ENCODE measurements at regions not wholly inside any gene's neighbourhood (a gene's known extent, or its start where the extent isn't known, plus 50 kb on each side); places are given as distances from the start of the nearest gene placed in this dataset.

GRCh38 chr4:123846561-123846960 is 450.0 kb downstream of the SPRY1 start:
- no peaks in the 10 kb centered on the region for H3K27me3 ChIP-seq (ENCODE audit: insufficient read depth, low read length)
- no peak overlapping the region for H3K4me2 ChIP-seq (ENCODE audit: low read length)
- H3K9me3 ChIP-seq (ENCODE audit: insufficient read depth, low read depth, low read length), result peaks cover 3% of the 10 kb centered on the region
- no peaks in the 10 kb centered on the region for H4K20me1 ChIP-seq (ENCODE audit: insufficient read depth, low read length)
- no peak overlapping the region for H3K27ac ChIP-seq (ENCODE audit: low read depth, low read length)
- H3K27me3 Mint-ChIP-seq (ENCODE audit: low read depth, unreplicated experiment), result no peaks in the 10 kb centered on the region
- H3K36me3 ChIP-seq (ENCODE audit: insufficient read depth, low read length), result no peaks in the 10 kb centered on the region
- no peak overlapping the region for H2AFZ ChIP-seq (ENCODE audit: low read depth, low read length)
- no peak for DNase-seq (ENCODE audit: low read depth)
- no peaks in the 10 kb centered on the region for H3K4me1 ChIP-seq (ENCODE audit: insufficient read depth, low read length)
- H3K79me2 ChIP-seq (ENCODE audit: insufficient read depth, low read length), result no peaks in the 10 kb centered on the region
- H3K4me1 Mint-ChIP-seq (ENCODE audit: low read depth, unreplicated experiment), result peaks cover 2% of the 10 kb centered on the region
- peaks cover 5% of the 10 kb centered on the region for H3K9me3 Mint-ChIP-seq (ENCODE audit: unreplicated experiment)
- no peak overlapping the region for H3K4me3 Mint-ChIP-seq (ENCODE audit: unreplicated experiment)
- TF ChIP-seq EZH2 (IDR thresholded peaks at IDR 0.05; ENCODE audit: insufficient read depth, low read length) (no peak), CTCF (IDR thresholded peaks at IDR 0.05; ENCODE audit: insufficient read depth, low read depth, low read length) (no peak)
- peaks cover 2% of the 10 kb centered on the region for H3K36me3 Mint-ChIP-seq (ENCODE audit: low read depth, unreplicated experiment)
- FAIRE-seq, result no peak
- no peak overlapping the region for H3K27ac Mint-ChIP-seq (ENCODE audit: unreplicated experiment)
- H3K9ac ChIP-seq (ENCODE audit: low read length), result no peak overlapping the region
- no peak overlapping the region for H3K4me3 ChIP-seq (ENCODE audit: insufficient read depth, low read depth, low read length)

- no peak overlapping the region for H3K9ac ChIP-seq (ENCODE audit: low read length)
- no peaks in the 10 kb centered on the region for H3K36me3 ChIP-seq (ENCODE audit: insufficient read depth, low read length)
- Mint-ChIP-seq H3K36me3 (ENCODE audit: low read depth, unreplicated experiment) (peaks cover 2% of the 10 kb centered on the region), H3K27ac (ENCODE audit: unreplicated experiment) (no peak overlapping the region), H3K9me3 (ENCODE audit: unreplicated experiment) (peaks cover 5% of the 10 kb centered on the region), H3K4me1 (ENCODE audit: low read depth, unreplicated experiment) (no peaks in the 10 kb centered on the region), H3K27me3 (ENCODE audit: low read depth, unreplicated experiment) (no peaks in the 10 kb centered on the region), H3K4me3 (ENCODE audit: unreplicated experiment) (no peak overlapping the region)
- H4K20me1 ChIP-seq (ENCODE audit: insufficient read depth, low read length), result no peaks in the 10 kb centered on the region
- no peaks in the 10 kb centered on the region for H3K4me1 ChIP-seq (ENCODE audit: insufficient read depth, low read length)
- H2AFZ ChIP-seq (ENCODE audit: low read depth, low read length), result no peak overlapping the region
- no peak overlapping the region for H3K4me2 ChIP-seq (ENCODE audit: low read length)
- no peak for FAIRE-seq
- H3K27ac ChIP-seq (ENCODE audit: low read depth, low read length), result no peak overlapping the region
- no peaks in the 10 kb centered on the region for H3K27me3 ChIP-seq (ENCODE audit: insufficient read depth, low read length)
- H3K79me2 ChIP-seq (ENCODE audit: insufficient read depth, low read length), result no peaks in the 10 kb centered on the region
- H3K4me3 ChIP-seq (ENCODE audit: insufficient read depth, low read depth, low read length), result no peak overlapping the region
- TF ChIP-seq CTCF (IDR thresholded peaks at IDR 0.05; ENCODE audit: insufficient read depth, low read depth, low read length), result no peak
- no peak for TF ChIP-seq EZH2 (IDR thresholded peaks at IDR 0.05; ENCODE audit: insufficient read depth, low read length)
- H3K9me3 ChIP-seq (ENCODE audit: insufficient read depth, low read depth, low read length), result peaks cover 3% of the 10 kb centered on the region
- DNase-seq (ENCODE audit: low read depth), result no peak
Observed at GRCh38 chr4:123848606-123849005, 452.0 kb downstream of the SPRY1 start.

GRCh38 chr4:123849495-123849894 is 452.9 kb downstream of the SPRY1 start:
- no peaks in the 10 kb centered on the region for H4K20me1 ChIP-seq (ENCODE audit: insufficient read depth, low read length)
- TF ChIP-seq EZH2 (IDR thresholded peaks at IDR 0.05; ENCODE audit: insufficient read depth, low read length) (no peak), CTCF (IDR thresholded peaks at IDR 0.05; ENCODE audit: insufficient read depth, low read depth, low read length) (no peak)
- H3K9me3 ChIP-seq (ENCODE audit: insufficient read depth, low read depth, low read length), result peaks cover 1% of the 10 kb centered on the region
- H2AFZ ChIP-seq (ENCODE audit: low read depth, low read length), result no peak overlapping the region
- H3K9ac ChIP-seq (ENCODE audit: low read length), result no peak overlapping the region
- H3K4me1 Mint-ChIP-seq (ENCODE audit: low read depth, unreplicated experiment), result no peaks in the 10 kb centered on the region
- DNase-seq (ENCODE audit: low read depth) (no peak), FAIRE-seq (no peak)
- no peaks in the 10 kb centered on the region for H3K36me3 Mint-ChIP-seq (ENCODE audit: low read depth, unreplicated experiment)
- no peak overlapping the region for H3K27ac ChIP-seq (ENCODE audit: low read depth, low read length)
- no peaks in the 10 kb centered on the region for H3K27me3 Mint-ChIP-seq (ENCODE audit: low read depth, unreplicated experiment)
- no peaks in the 10 kb centered on the region for H3K4me1 ChIP-seq (ENCODE audit: insufficient read depth, low read length)
- no peak overlapping the region for H3K4me3 Mint-ChIP-seq (ENCODE audit: unreplicated experiment)
- H3K36me3 ChIP-seq (ENCODE audit: insufficient read depth, low read length), result no peaks in the 10 kb centered on the region
- H3K79me2 ChIP-seq (ENCODE audit: insufficient read depth, low read length), result no peaks in the 10 kb centered on the region
- H3K4me2 ChIP-seq (ENCODE audit: low read length), result no peak overlapping the region
- no peak overlapping the region for H3K27ac Mint-ChIP-seq (ENCODE audit: unreplicated experiment)
- H3K4me3 ChIP-seq (ENCODE audit: insufficient read depth, low read depth, low read length), result no peak overlapping the region
- H3K27me3 ChIP-seq (ENCODE audit: insufficient read depth, low read length), result no peaks in the 10 kb centered on the region
- no peaks in the 10 kb centered on the region for H3K9me3 Mint-ChIP-seq (ENCODE audit: unreplicated experiment)
